ENCODE measurements at regions not wholly inside any gene's neighbourhood (a gene's known extent, or its start where the extent isn't known, plus 50 kb on each side); places are given as distances from the start of the nearest gene placed in this dataset.

DNA sequence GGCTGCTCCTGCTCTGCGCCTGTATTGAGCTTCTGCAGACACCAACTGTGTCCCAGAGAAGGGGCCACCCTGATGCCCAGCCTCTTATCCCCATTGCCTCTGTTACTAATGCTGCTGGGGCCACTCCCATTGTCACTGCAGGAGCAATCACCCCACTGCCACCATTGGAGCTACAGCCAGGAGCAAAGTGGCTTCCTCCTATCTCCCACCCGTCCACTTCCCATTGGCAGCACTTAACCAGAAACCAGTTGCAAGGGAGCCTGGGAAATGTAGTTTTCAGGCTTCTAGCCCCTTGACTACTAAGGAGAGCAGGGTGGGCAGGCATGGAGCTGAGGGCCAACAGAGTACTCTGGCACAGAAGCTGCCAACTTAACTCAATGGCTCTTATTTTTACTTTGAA is 55.9 kb upstream of the KLF13 start:
- DNase-seq (ENCODE audit: low read depth) = no peak
- TF ChIP-seq CTCF (IDR thresholded peaks at IDR 0.05; ENCODE audit: low read length, missing control alignments) = no peak
- no peak overlapping the region for H3K4me3 ChIP-seq (replicated peaks; ENCODE audit: low read depth, low read length)

- TF ChIP-seq CTCF (IDR thresholded peaks at IDR 0.05; ENCODE audit: low read length, missing control alignments) = no peak
- no peak for DNase-seq (ENCODE audit: low read depth)
- no peak overlapping the region for H3K4me3 ChIP-seq (replicated peaks; ENCODE audit: low read depth, low read length)
These were observed 55.4 kb upstream of the KLF13 start for GRCh38 chr15:31271224-31271635.

- no peak for TF ChIP-seq CTCF (IDR thresholded peaks at IDR 0.05; ENCODE audit: low read length, missing control alignments)
- no peak for DNase-seq (ENCODE audit: low read depth)
- no peak overlapping the region for H3K4me3 ChIP-seq (replicated peaks; ENCODE audit: low read depth, low read length)
These were observed 54.7 kb upstream of the KLF13 start for GRCh38 chr15:31271711-31272557.

DNA sequence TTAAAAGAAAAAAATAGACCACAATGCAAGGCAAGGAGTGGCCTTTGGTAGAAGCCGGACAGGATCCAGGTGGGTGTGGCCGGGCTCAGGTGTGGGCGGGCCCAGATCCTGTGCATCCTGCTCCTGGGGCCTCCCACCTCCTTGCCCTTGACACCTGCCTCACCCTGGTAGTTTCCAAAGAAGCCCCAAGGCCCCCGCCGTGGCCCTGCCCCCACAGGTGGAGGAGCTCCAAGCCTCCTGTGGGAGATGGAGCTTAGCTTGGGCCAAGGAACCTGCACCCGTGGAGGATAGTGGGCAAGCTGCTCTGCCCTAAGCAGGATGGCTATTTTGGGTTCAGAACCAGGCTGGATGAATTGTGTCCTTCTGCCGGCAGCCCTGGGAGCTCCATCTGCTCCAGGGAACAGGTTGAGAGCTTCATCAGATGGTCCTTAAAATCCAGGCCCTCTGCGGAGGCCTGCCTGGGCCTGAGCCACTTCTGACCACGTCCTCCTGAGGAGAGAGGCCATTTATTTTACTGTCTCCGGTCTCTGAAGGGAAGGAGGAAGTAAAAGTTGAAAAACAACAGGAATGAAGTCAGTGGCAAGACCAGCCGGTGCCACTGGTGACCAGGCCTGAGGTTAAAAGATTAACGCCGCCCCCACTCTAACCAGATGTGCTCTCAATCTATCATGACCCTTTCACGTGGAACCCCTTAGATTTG is 53.9 kb upstream of the KLF13 start:
- TF ChIP-seq CTCF (IDR thresholded peaks at IDR 0.05; ENCODE audit: low read length, missing control alignments) = no peak
- H3K4me3 ChIP-seq (replicated peaks; ENCODE audit: low read depth, low read length) = no peak overlapping the region
- DNase-seq (ENCODE audit: low read depth) = no peak

- H3K4me3 ChIP-seq (replicated peaks; ENCODE audit: low read depth, low read length) = no peak overlapping the region
- no peak for TF ChIP-seq CTCF (IDR thresholded peaks at IDR 0.05; ENCODE audit: low read length, missing control alignments)
- no peak for DNase-seq (ENCODE audit: low read depth)
These were observed 53.2 kb upstream of the KLF13 start for GRCh38 chr15:31273258-31273941.

GRCh38 chr15:31274496-31275330 is 51.9 kb upstream of the KLF13 start:
- DNase-seq (ENCODE audit: low read depth) = peak; percentile 60
- no peak overlapping the region for H3K4me3 ChIP-seq (replicated peaks; ENCODE audit: low read depth, low read length)
- TF ChIP-seq CTCF (IDR thresholded peaks at IDR 0.05; ENCODE audit: low read length, missing control alignments) = no peak

All from fibroblast of pulmonary artery (primary cell).